Effector CD8-positive, alpha-beta T cell (primary cell): ENCODE measurements at regions not wholly inside any gene's neighbourhood (a gene's known extent, or its start where the extent isn't known, plus 50 kb on each side); places are given as distances from the start of the nearest gene placed in this dataset.

Source experiments
- DNase-seq: peaks from one replicate; lab custom pipeline; 2025; lab: John Stamatoyannopoulos, UW

GRCh38 chr6:139852488-139853140 is 478.2 kb upstream of the CITED2 start:
- DNase-seq: no peak

DNA sequence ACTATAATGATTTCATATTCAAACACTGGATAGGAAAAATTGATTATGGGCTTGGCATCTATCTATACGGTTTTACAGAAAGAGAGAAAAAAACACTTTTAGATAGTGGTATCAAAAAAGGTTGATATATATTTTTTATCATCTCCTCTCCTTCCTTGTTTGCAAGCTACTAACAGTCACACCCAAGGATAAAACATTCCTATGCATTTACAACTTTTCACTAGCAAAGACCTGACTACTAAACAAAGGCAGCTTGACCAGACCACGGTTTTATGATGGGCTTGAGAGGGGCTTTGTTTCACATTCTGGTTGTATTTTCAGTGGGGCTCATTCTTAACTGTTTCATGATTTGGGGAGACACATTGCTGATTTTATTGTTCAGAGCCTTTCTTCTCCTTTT is 477.6 kb upstream of the CITED2 start:
- no peak for DNase-seq

- no peak for DNase-seq
Observed at GRCh38 chr6:139851206-139851605, 476.8 kb upstream of the CITED2 start.

DNA sequence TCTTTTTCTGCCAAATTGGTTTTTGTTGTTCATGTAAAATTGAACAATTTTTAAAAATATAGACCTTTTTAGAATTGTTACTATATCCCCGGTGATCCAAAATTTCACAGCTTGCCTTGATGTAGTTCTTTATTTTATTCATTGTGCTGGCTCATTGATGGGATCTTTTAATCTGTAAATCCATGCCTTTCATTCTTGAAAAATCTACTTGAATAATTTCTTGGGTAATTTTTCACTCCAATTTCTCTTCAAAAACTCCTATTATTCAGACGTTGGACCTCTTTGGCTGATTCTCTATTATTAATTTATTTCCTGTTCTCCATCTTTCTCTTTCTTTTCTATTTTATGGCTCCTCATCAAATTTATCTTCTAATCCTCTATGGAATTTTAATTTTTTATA is 476.1 kb upstream of the CITED2 start:
- no peak for DNase-seq

GRCh38 chr6:139847457-139847813 is 473.0 kb upstream of the CITED2 start:
- DNase-seq: no peak

GRCh38 chr6:139846538-139847456 is 472.3 kb upstream of the CITED2 start:
- no peak for DNase-seq

- no peak for DNase-seq
Observed at GRCh38 chr6:139844907-139845306, 470.5 kb upstream of the CITED2 start.

- no peak for DNase-seq
Observed at GRCh38 chr6:139841794-139842215, 467.4 kb upstream of the CITED2 start.

GRCh38 chr6:139839506-139840156 is 465.2 kb upstream of the CITED2 start:
- no peak for DNase-seq

- no peak for DNase-seq
Observed at GRCh38 chr6:139834232-139834631, 459.8 kb upstream of the CITED2 start.

GRCh38 chr6:139833592-139833991 is 459.1 kb upstream of the CITED2 start:
- DNase-seq: no peak

DNA sequence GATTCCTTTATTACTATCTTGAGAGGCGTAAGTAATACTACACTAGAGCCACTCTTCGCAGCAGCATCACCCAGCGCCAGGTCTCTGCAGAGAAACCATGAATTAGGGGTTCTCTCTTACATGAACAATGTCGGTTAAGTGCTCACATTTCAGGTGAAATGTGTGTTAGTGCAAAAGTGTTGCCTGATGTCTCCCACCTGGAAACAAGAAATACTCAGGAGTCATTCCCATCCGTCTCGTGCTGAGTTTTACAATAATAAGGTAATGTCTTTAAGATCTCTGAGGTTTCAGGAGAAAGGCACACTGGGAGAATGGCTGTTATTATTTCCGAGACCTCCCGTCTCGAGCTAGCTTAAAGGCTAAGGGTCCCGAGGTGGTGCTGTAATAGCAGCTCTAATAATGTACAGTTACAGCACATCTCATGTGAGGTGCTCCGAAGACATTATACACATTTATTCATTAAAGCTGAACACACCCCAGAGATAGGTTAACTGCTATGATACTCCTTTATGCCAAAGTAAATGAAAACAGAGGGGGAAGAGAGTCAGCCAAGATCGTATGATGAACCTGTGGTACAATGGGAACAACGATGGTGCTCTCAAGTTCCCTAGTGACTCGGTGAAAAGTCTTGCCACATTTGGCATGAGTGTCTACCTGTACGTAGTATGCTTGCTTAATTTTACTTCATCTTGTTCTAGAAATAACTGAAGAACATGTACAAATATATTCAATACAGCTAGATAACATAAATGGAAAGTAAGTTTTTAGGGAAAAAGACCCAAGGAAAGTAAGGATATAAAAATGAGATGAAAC is 458.3 kb upstream of the CITED2 start:
- DNase-seq: no peak

- no peak for DNase-seq
Observed at GRCh38 chr6:139829576-139829975, 455.1 kb upstream of the CITED2 start.

- DNase-seq: no peak
Observed at GRCh38 chr6:139828751-139829519, 454.5 kb upstream of the CITED2 start.

DNA sequence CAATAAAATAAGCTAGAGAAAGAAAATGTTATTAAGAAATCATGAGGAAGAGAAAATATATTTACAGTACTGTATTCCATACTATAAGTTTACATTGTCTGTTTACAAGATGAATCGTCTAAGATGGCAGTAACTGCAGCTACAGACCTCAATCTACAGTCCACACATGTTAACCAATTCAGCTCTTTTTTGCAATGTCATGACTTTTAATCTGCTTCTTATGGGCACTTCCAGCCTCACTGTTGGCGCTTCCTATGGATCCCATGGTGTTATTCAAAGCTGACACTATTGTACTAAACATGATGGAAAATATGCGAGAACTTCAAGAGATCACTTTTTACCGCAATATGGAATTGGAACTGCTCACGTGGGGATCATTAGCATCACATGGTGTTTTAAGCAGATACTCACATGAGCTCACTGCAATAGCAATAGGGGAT is 451.5 kb upstream of the CITED2 start:
- no peak for DNase-seq

DNA sequence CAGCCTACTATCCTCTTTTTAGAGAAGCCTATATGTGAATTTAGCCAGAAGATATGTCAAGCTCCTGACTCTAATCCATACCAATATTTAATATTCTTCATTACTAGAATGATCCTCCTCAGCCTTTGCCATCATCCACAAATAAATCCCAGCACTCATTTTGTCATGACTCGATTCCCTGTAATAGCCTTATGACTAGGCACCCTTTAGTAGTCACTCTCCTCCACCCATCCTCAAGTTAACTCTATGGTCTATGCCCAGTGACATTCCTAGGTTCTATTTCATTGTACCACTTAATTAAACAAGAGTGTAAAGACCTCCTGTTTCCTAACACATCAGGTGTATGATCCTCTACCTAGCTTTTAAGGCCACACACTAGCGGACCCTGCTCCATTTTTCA is 450.4 kb upstream of the CITED2 start:
- DNase-seq: no peak

- no peak for DNase-seq
Observed at GRCh38 chr6:139823808-139824126, 449.3 kb upstream of the CITED2 start.

DNA sequence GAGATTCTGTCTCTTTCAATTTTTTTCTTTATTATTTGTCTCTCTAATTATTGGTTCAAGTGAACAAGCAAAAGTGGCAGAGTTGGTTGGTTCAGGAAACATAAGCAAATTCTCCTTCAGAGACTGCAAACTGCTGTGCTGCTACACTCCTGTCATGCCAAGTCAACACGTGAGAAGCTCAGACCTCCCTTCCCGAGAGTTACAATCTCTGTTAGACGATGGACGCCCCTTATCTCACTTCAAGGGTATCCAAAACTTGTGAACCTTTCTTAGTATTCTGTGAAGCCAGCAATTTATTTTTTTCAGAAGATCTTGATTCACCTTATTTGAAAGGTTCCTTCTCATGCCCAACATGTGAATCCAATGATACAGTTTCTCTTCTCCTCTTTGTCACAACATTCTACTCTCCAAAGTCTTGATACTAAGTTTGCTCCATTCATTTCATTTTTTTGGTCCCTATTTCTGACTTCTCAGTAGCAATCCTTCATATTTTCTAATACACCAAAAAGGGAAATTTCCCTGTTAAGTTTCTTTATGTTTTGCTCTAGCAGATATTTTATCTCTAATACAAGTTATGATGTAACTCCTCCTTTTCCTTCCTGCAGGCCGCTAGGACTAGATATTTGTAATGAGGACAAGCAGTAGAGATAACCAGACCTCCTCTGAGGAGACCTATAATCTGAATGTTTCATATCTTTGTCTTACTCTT is 448.8 kb upstream of the CITED2 start:
- DNase-seq: no peak

DNA sequence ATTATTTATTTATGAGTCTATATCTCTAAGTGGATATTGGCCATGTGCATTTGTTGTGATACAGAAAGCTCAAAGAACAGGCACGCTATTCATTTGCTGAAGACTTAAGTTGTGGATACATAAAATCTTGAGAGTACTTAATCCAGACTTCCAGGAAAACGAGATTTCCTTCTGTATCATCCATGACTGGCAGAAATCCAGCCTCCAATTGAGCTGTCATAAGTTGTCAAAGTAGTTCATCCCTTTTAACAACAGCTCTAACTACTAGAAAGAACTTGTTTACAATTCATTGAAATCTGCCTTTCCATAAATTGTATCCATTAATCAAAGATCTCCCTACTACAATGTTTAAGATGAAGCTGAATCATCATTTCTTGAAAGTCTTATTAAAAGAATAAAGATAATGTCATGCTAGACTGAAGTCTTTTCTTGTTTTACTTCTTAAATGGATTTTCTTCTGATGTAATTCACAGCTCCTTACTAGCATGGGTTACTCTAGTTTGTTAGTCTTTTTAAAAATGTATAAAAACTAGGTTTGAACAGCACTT is 447.3 kb upstream of the CITED2 start:
- DNase-seq: no peak

- DNase-seq: no peak
Observed at GRCh38 chr6:139820210-139820609, 445.8 kb upstream of the CITED2 start.
